Esophagus muscularis mucosa (tissue), 3 donors: ENCODE measurements at regions not wholly inside any gene's neighbourhood (a gene's known extent, or its start where the extent isn't known, plus 50 kb on each side); places are given as distances from the start of the nearest gene placed in this dataset.

Source experiments
- CTCF ChIP-seq, 3 experiments: fragments of 200-600 bp in 2 of 3; fragments of 450-650 bp in 1 of 3; sonication (generic) in 2 of 3; IDR thresholded peaks; one replicate each; pipeline ENCODE4 v1.5.1; 2017 to 2019; ENCODE audit warnings: antibody characterized with exemption in 3 of 3, mild to moderate bottlenecking in 2 of 3, moderate library complexity in 1 of 3
- EP300 ChIP-seq: sonication (generic); formaldehyde crosslinking; IDR thresholded peaks from one replicate; pipeline ENCODE4 v1.6.1; 2017; ENCODE audit warnings: antibody characterized with exemption

- TF ChIP-seq CTCF (IDR thresholded peaks at IDR 0.05) = no peak
- no peak for TF ChIP-seq EP300
Observed at GRCh38 chr3:167941234-167941995, 154.3 kb downstream of the GOLIM4 start.
